BE2C (cell line): ENCODE measurements at regions not wholly inside any gene's neighbourhood (a gene's known extent, or its start where the extent isn't known, plus 50 kb on each side); places are given as distances from the start of the nearest gene placed in this dataset.

Experiments used
- DNase-seq: peaks from one replicate; pipeline ENCODE4 v3.0.0-alpha.2; 2020
- H3K27me3 ChIP-seq: fragments of 250-450 bp; sonication (Bioruptor Pico); 2 replicates; pipeline ENCODE4 v1.5.1; 2020; ENCODE audit warnings: mild to moderate bottlenecking
- H3K36me3 ChIP-seq: fragments of 250-450 bp; sonication (Bioruptor Pico); 2 replicates; pipeline ENCODE4 v1.5.1; 2020; ENCODE audit warnings: mild to moderate bottlenecking
- H3K4me1 ChIP-seq: fragments of 250-450 bp; sonication (Bioruptor Pico); 2 replicates; pipeline ENCODE4 v1.5.1; 2020
- H3K4me3 ChIP-seq: 2 replicates; pipeline ENCODE4 v1.5.1; 2011; ENCODE audit warnings: low read depth, low read length
- H3K9me3 ChIP-seq: fragments of 250-450 bp; sonication (Bioruptor Pico); 2 replicates; pipeline ENCODE4 v1.5.1; 2020
- CTCF ChIP-seq: IDR thresholded peaks from 2 replicates; pipeline ENCODE4 v1.5.1; 2012; ENCODE audit warnings: mild to moderate bottlenecking, low read depth, low read length

- Histone ChIP-seq H3K4me3 (no peak overlapping the region), H3K9me3 (no peaks in the 10 kb centered on the region), H3K4me1 (peaks cover 9% of the 10 kb centered on the region), H3K27me3 (no peaks in the 10 kb centered on the region), H3K36me3 (no peaks in the 10 kb centered on the region)
- no peak for DNase-seq
- TF ChIP-seq CTCF, result peak; percentile 61
These were observed 65.8 kb upstream of the UNC5A start for GRCh38 chr5:176744584-176744965.

GRCh38 chr5:176747670-176748072 lies 62.7 kb upstream of the UNC5A start:
- no peak overlapping the region for H3K4me3 ChIP-seq
- H3K4me1 ChIP-seq, result no peaks in the 10 kb centered on the region; the same call in 1 of the 2 replicates
- TF ChIP-seq CTCF, result no peak

GRCh38 chr5:176748073-176748966 lies 62.0 kb upstream of the UNC5A start:
- TF ChIP-seq CTCF, result no peak
- Histone ChIP-seq H3K4me1 (no peaks in the 10 kb centered on the region; the same call in 1 of the 2 replicates), H3K36me3 (no peaks in the 10 kb centered on the region), H3K9me3 (no peaks in the 10 kb centered on the region), H3K4me3 (no peak overlapping the region), H3K27me3 (no peaks in the 10 kb centered on the region)
- no peak for DNase-seq

More at GRCh38 chr5:176747670-176748072, 62.7 kb upstream of the UNC5A start:
- no peaks in the 10 kb centered on the region for H3K9me3 ChIP-seq
- H3K36me3 ChIP-seq, result no peaks in the 10 kb centered on the region
- DNase-seq, result no peak
- H3K27me3 ChIP-seq, result no peaks in the 10 kb centered on the region

- H3K36me3 ChIP-seq, result no peaks in the 10 kb centered on the region
- no peak overlapping the region for H3K4me3 ChIP-seq
- H3K9me3 ChIP-seq, result no peaks in the 10 kb centered on the region
- no peak for TF ChIP-seq CTCF
- H3K27me3 ChIP-seq, result no peaks in the 10 kb centered on the region
- no peaks in the 10 kb centered on the region; the same call in 1 of the 2 replicates for H3K4me1 ChIP-seq
- no peak for DNase-seq
These were observed 61.1 kb upstream of the UNC5A start for GRCh38 chr5:176748967-176749935.

- no peak for DNase-seq
- no peak overlapping the region for H3K4me3 ChIP-seq
- H3K27me3 ChIP-seq, result no peaks in the 10 kb centered on the region
- no peaks in the 10 kb centered on the region for H3K4me1 ChIP-seq
- no peak for TF ChIP-seq CTCF
- H3K9me3 ChIP-seq, result no peaks in the 10 kb centered on the region
- H3K36me3 ChIP-seq, result no peaks in the 10 kb centered on the region
These were observed 60.2 kb upstream of the UNC5A start for GRCh38 chr5:176750144-176750543.
